ENCODE measurements at regions not wholly inside any gene's neighbourhood (a gene's known extent, or its start where the extent isn't known, plus 50 kb on each side); places are given as distances from the start of the nearest gene placed in this dataset.
"Not testable (repeated sequence)": the region's sequence is repeated elsewhere in the genome, so short reads cannot be mapped to it uniquely, and the experiment has no call there.

DNA sequence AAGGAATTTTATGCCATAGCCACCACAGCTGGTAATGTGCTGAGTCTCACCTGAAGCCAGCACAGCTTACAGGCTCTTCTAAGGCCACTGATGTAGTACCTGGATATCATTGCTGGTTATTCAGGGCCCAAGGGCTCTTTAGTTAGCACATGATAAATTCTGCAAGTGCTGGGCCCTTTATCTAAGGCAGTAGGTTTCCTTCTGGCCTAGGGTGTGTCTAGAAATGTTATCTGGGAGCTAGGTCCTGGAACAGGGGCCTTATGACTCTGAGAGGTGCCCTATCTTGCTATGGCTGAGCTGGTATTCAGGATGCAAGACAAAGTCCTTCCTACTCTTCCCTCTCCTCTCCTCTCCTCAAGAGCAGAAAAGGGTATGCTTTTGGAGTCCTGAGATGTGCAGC lies 1424.5 kb upstream of the NUDT12 start:
- no peak for DNase-seq (ENCODE audit: low spot score)

- no peak for DNase-seq (ENCODE audit: low spot score)
Observed at GRCh38 chr5:104977529-104977928, 1414.9 kb upstream of the NUDT12 start.

DNA sequence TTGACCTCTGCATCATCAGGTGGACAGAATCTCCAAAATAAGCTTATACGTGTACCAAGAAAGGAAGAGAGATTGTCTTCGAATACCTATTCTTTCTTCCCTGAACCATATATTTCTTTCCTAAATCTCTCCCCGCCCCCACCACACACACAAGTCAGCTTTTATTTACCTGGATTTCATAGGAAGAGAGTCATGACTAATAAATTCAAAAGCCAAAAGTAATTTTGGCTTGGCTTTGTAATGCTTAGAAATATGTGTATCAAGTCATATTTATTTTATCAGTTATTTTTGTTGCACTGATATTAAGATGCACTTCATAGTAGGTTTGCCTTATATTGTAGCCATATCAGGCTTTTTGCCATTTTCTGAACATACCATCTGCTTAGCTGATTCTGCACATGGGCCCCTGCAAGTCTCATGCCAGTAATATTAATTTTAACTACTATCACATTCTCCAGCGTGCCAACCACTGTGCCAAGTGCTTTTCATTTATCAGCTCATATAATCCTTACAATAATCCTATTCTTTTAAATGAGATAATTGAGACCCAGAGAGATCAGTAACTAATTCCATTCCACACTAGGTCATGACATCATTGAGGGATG lies 1405.3 kb upstream of the NUDT12 start:
- no peak for DNase-seq (ENCODE audit: low spot score)

GRCh38 chr5:104965006-104965405 lies 1402.4 kb upstream of the NUDT12 start:
- DNase-seq (ENCODE audit: low spot score) = no peak

DNA sequence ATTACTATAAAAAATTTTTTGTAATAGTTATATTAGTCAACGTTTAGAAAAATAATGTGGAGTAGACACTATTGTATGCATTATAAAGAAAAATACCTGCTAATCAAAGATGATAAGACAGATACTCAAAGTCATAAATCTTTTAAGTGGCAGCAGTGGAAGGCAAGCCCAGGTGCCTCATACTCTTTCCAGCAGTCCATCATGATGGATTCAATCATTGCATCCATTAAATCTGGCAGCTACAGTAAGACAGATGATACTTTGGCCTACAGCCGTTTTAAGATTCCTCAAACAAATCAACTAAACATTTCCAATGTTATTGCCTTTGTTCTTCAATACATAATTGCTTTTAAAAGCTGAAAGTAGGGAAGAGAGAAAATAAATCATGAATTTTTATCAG lies 1392.9 kb upstream of the NUDT12 start:
- no peak for DNase-seq (ENCODE audit: low spot score)

GRCh38 chr5:104952876-104953275 lies 1390.3 kb upstream of the NUDT12 start:
- no peak for DNase-seq (ENCODE audit: low spot score)

GRCh38 chr5:104951829-104952228 lies 1389.2 kb upstream of the NUDT12 start:
- no peak for DNase-seq (ENCODE audit: low spot score)

DNA sequence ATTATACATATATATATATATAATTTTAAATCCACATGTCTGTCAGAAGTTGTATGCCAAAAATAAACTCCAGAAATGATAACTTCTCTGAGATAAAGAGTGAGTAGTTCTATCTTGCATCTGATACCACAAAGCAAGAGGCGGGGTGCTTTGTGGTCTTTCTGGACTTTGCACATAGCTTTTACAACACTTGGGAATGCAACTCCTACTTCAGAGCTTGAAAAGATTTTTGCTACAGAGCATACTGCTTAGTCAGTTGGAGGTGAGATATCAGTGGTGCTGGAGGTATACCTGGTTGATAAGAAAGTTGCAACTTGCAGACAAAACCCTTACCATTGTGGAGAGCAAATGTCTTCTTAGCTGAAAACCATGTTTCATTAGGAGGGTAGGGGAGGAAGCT lies 1384.5 kb upstream of the NUDT12 start:
- no peak for DNase-seq (ENCODE audit: low spot score)

DNA sequence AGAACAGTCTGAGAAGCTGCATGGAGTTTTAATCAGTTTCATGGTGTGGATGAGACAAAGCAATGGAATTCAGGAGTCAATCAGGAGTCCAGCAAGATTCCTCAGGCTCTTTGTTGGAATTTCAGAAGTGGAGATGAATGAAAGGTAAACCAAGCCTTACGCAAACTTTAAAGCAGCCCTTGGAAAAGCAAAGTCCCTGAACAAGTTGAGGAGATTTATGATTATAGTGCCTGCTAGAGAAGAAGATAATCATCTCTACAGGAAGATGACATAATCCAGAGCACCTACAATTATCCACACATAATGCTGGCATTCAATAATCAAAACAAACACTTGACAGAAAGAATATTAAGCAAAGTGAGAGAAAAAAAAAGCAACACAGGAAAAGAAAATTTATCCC lies 1380.1 kb upstream of the NUDT12 start:
- no peak for DNase-seq (ENCODE audit: low spot score)

GRCh38 chr5:104941030-104941645 lies 1378.5 kb upstream of the NUDT12 start:
- DNase-seq (ENCODE audit: low spot score) = no peak

DNA sequence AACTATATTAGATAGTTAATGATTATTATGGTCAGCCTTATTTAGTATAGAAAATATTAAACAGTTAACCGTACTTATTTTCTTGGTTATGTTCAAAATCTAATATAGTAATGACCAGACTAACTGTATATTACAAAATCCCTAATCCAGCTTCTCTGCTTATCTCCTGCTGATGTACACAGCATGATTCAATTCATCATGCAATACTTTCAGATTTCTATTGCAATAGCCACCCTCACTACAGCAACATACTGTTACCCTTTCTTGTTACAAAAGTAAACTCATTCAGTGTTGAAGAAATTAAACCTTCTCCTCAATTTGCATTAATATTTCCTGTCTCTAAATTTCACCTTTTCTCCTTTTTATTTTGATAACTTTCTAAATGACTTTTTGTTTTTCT lies 1375.0 kb upstream of the NUDT12 start:
- DNase-seq (ENCODE audit: low spot score) = no peak

GRCh38 chr5:104932431-104932830 lies 1369.8 kb upstream of the NUDT12 start:
- DNase-seq (ENCODE audit: low spot score) = no peak

DNA sequence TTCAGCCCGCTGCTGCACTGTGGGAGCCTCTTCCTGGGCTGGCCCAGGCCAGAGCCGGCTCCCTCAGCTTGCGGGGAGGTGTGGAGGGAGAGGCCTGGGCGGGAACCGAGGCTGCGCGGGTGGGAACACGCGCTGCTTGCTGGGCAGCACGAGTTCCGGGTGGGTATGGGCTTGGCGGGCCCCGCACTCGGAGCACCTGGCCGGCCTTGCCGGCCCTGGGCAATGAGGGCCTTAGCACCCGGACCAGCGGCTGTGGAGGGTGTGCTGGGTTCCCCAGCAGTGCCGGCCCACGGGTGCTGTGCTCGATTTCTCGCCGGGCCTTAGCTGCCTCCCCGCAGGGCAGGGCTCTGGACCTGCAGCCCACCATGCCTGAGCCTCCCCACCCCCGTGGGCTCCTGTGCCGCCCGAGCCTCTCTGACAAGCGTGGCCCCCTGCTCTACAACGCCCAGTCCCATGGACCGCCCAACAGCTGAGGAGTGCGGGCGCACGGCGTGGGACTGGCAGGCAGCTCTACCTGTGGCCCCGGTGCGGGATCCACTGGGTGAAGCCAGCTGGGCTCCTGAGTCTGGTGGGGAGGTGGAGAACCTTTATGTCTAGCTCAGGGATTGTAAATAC lies 1366.4 kb upstream of the NUDT12 start:
- no peak for DNase-seq (ENCODE audit: low spot score)

GRCh38 chr5:104915226-104915625 lies 1352.6 kb upstream of the NUDT12 start:
- no peak for DNase-seq (ENCODE audit: low spot score)

GRCh38 chr5:104914536-104915070 lies 1352.0 kb upstream of the NUDT12 start:
- no peak for DNase-seq (ENCODE audit: low spot score)

- no peak for DNase-seq (ENCODE audit: low spot score)
Observed at GRCh38 chr5:104913841-104914281, 1351.3 kb upstream of the NUDT12 start.

GRCh38 chr5:104909803-104910202 lies 1347.2 kb upstream of the NUDT12 start:
- DNase-seq (ENCODE audit: low spot score) = no peak

- no peak for DNase-seq (ENCODE audit: low spot score)
Observed at GRCh38 chr5:104904561-104904960, 1342.0 kb upstream of the NUDT12 start.

GRCh38 chr5:104903941-104904340 lies 1341.4 kb upstream of the NUDT12 start:
- no peak for DNase-seq (ENCODE audit: low spot score)

- no peak for DNase-seq (ENCODE audit: low spot score)
Observed at GRCh38 chr5:104891596-104891995, 1329.0 kb upstream of the NUDT12 start.

DNA sequence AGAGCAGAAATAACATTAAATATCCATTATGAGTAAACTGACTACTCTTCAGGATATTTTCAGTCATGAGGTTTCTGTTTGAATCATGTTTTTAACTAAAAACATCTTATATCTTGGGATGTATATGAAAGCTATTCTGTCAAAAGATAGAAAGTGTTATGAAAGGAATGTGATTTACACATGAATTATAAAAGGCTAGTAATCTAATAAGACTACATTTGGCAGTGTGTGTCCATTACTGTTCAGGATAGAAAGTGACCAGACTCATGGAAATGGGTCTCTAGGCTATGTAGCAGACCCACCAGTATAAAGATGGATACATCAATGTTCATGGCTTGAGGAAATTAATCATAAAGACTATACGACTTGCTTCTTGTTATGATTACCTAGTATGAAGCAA lies 1328.2 kb upstream of the NUDT12 start:
- no peak for DNase-seq (ENCODE audit: low spot score)

GRCh38 chr5:104859437-104859836 lies 1296.8 kb upstream of the NUDT12 start:
- no peak for DNase-seq (ENCODE audit: low spot score)

DNA sequence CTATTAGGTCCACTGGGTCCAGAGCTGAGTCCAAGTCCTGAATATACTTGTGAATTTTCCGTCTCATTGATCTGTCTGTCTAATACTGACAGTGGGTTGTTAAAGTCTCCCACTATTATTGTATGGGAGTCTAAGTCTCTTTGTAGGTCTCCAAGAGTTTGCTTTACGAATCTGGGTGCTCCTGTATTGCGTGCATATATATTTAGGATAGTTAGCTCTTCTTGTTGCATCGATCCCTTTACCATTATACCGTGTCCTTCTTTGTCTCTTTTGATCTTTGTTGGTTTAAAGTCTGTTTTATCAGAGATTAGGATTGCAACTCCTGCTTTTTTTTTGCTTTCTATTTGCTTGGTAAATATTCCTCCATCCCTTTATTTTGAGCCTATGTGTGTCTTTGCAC lies 1289.5 kb upstream of the NUDT12 start:
- DNase-seq (ENCODE audit: low spot score) = not testable (repeated sequence)

All from AG08395 (cell line).